WTC11 (cell line): ENCODE measurements at regions not wholly inside any gene's neighbourhood (a gene's known extent, or its start where the extent isn't known, plus 50 kb on each side); places are given as distances from the start of the nearest gene placed in this dataset.

Source experiments
- ATAC-seq: fragments of 200-7000 bp; cut with Tn5 transposase; 2 replicates; pipeline ENCODE4 v1.10.0; 2021; ENCODE audit warnings: mild to moderate bottlenecking, moderate library complexity
- CTCF ChIA-PET: fragments of 300-600 bp; sonication (Branson Sonifier 250); formaldehyde crosslinking; loops from one replicate; lab custom pipeline; 2021; ENCODE audit warnings: antibody characterized with exemption; lab: Charles Lee
- POLR2A ChIA-PET: fragments of 350-600 bp; sonication (Branson Sonifier 250); formaldehyde crosslinking; loops from one replicate; lab custom pipeline; 2021; ENCODE audit warnings: antibody characterized with exemption; lab: Charles Lee
- DNase-seq: peaks from one replicate; pipeline ENCODE4 v3.0.0; 2021; ENCODE audit warnings: low spot score
- H3K27ac Mint-ChIP-seq: 2 replicates; pipeline ENCODE4 v1.8.0; 2021; ENCODE audit warnings: mixed read lengths
- H3K27me3 Mint-ChIP-seq: 2 replicates; pipeline ENCODE4 v1.8.0; 2021; ENCODE audit warnings: low read depth, mild to moderate bottlenecking, moderate library complexity, mixed read lengths
- H3K36me3 Mint-ChIP-seq: 2 replicates; pipeline ENCODE4 v1.8.0; 2021; ENCODE audit warnings: mixed read lengths
- H3K4me1 Mint-ChIP-seq: 2 replicates; pipeline ENCODE4 v1.8.0; 2022; ENCODE audit warnings: mixed read lengths
- H3K4me3 Mint-ChIP-seq: 2 replicates; pipeline ENCODE4 v1.8.0; 2021; ENCODE audit warnings: mild to moderate bottlenecking, moderate library complexity, mixed read lengths
- H3K9me3 Mint-ChIP-seq: 2 replicates; pipeline ENCODE4 v1.8.0; 2021; ENCODE audit warnings: mixed read lengths
- ATF1 ChIP-seq: sonication (generic); formaldehyde crosslinking; IDR thresholded peaks from 2 replicates; pipeline ENCODE4 v1.8.1; 2023; ENCODE audit warnings: mild to moderate bottlenecking, moderate library complexity, missing genetic modification reagents
- E2F4 ChIP-seq: sonication (generic); formaldehyde crosslinking; IDR thresholded peaks from 2 replicates; pipeline ENCODE4 v1.8.1; 2022; ENCODE audit warnings: low read depth, mild to moderate bottlenecking, moderate library complexity, missing genetic modification reagents, borderline replicate concordance
- ELF4 ChIP-seq: sonication (generic); formaldehyde crosslinking; IDR thresholded peaks from 2 replicates; pipeline ENCODE4 v1.8.1; 2022; ENCODE audit warnings: low read depth, mild to moderate bottlenecking, moderate library complexity, missing genetic modification reagents
- EMX1 ChIP-seq: fragments of 250-450 bp; sonication (Bioruptor Pico); IDR thresholded peaks from 2 replicates; pipeline ENCODE4 v1.8.0; 2021; ENCODE audit warnings: mild to moderate bottlenecking
- ETV6 ChIP-seq: sonication (generic); formaldehyde crosslinking; IDR thresholded peaks from 2 replicates; pipeline ENCODE4 v1.8.1; 2022; ENCODE audit warnings: mild to moderate bottlenecking, missing genetic modification reagents
- FOXJ3 ChIP-seq: sonication (generic); formaldehyde crosslinking; IDR thresholded peaks from 2 replicates; pipeline ENCODE4 v1.9.0; 2021; ENCODE audit warnings: missing genetic modification reagents, mild to moderate bottlenecking, borderline replicate concordance
- FOXP4 ChIP-seq: sonication (generic); formaldehyde crosslinking; IDR thresholded peaks from 2 replicates; pipeline ENCODE4 v1.8.0; 2022; ENCODE audit warnings: mild to moderate bottlenecking, missing genetic modification reagents
- IRF1 ChIP-seq: sonication (generic); formaldehyde crosslinking; IDR thresholded peaks from 2 replicates; pipeline ENCODE4 v1.8.0; 2023; ENCODE audit warnings: missing genetic modification reagents
- MLX ChIP-seq: sonication (generic); formaldehyde crosslinking; IDR thresholded peaks from 2 replicates; pipeline ENCODE4 v1.8.1; 2023; ENCODE audit warnings: mild to moderate bottlenecking, missing genetic modification reagents, moderate library complexity
- MXD4 ChIP-seq: fragments of 250-450 bp; sonication (Bioruptor Pico); IDR thresholded peaks from 2 replicates; pipeline ENCODE4 v1.8.0; 2021; ENCODE audit warnings: mild to moderate bottlenecking, moderate library complexity, borderline replicate concordance
- NFE2L1 ChIP-seq: sonication (generic); formaldehyde crosslinking; IDR thresholded peaks from 2 replicates; pipeline ENCODE4 v1.8.1; 2023; ENCODE audit warnings: missing genetic modification reagents
- NR3C1 ChIP-seq: sonication (generic); formaldehyde crosslinking; conservative IDR thresholded peaks from 2 replicates; pipeline ENCODE4 v1.8.1; 2023; ENCODE audit warnings: low read depth, mild to moderate bottlenecking, missing genetic modification reagents
- RORB ChIP-seq: fragments of 250-450 bp; sonication (Bioruptor Pico); IDR thresholded peaks from 2 replicates; pipeline ENCODE4 v1.9.0; 2021; ENCODE audit warnings: mild to moderate bottlenecking
- USF2 ChIP-seq: sonication (generic); formaldehyde crosslinking; IDR thresholded peaks from 2 replicates; pipeline ENCODE4 v1.8.1; 2023; ENCODE audit warnings: mild to moderate bottlenecking, missing genetic modification reagents, moderate library complexity
- ZNF423 ChIP-seq: fragments of 250-450 bp; sonication (Bioruptor Pico); IDR thresholded peaks from 2 replicates; pipeline ENCODE4 v2.1.2; 2022; ENCODE audit warnings: mild to moderate bottlenecking, moderate library complexity
- ZNF671 ChIP-seq: fragments of 250-450 bp; sonication (Bioruptor Pico); IDR thresholded peaks from 2 replicates; pipeline ENCODE4 v1.8.0; 2021; ENCODE audit warnings: mild to moderate bottlenecking
- TF ChIP-seq, protein P1 (sequence below): sonication (generic); formaldehyde crosslinking; IDR thresholded peaks from 2 replicates; pipeline ENCODE4 v1.8.1; 2023; ENCODE audit warnings: mild to moderate bottlenecking, missing genetic modification reagents, borderline replicate concordance
- TF ChIP-seq, protein P2 (sequence below): sonication (generic); formaldehyde crosslinking; IDR thresholded peaks from 2 replicates; pipeline ENCODE4 v1.8.1; 2023; ENCODE audit warnings: mild to moderate bottlenecking, missing genetic modification reagents
- TF ChIP-seq, protein P3 (sequence below): fragments of 250-450 bp; sonication (Bioruptor Pico); IDR thresholded peaks from 2 replicates; pipeline ENCODE4 v1.9.0; 2021; ENCODE audit warnings: moderate library complexity, mild to moderate bottlenecking, inconsistent platforms, borderline replicate concordance
- TF ChIP-seq, protein P4 (sequence below): fragments of 250-450 bp; sonication (Bioruptor Pico); IDR thresholded peaks from 2 replicates; pipeline ENCODE4 v2.1.2; 2022; ENCODE audit warnings: mild to moderate bottlenecking, moderate library complexity

- peaks cover 10% of the 10 kb centered on the region for H3K9me3 Mint-ChIP-seq
- ChIA-PET CTCF (interaction anchor here (1.1 kb wide), 1 partner anchor 75 kb away, joined by 4 read pairs; no protein-coding TSS in a partner anchor), POLR2A (no interaction called here)
- H3K36me3 Mint-ChIP-seq: 0 out of 2 replicates have a peak, but pooled peaks cover 4% of the 10 kb centered on the region
- no peaks in the 10 kb centered on the region for H3K27me3 Mint-ChIP-seq
- no peak overlapping the region for H3K4me3 Mint-ChIP-seq
- DNase-seq: no peak
- H3K27ac Mint-ChIP-seq: no peak overlapping the region
- no peak for TF ChIP-seq ZNF423 (CRISPR knock-in tag)
- TF ChIP-seq, protein P1, sequence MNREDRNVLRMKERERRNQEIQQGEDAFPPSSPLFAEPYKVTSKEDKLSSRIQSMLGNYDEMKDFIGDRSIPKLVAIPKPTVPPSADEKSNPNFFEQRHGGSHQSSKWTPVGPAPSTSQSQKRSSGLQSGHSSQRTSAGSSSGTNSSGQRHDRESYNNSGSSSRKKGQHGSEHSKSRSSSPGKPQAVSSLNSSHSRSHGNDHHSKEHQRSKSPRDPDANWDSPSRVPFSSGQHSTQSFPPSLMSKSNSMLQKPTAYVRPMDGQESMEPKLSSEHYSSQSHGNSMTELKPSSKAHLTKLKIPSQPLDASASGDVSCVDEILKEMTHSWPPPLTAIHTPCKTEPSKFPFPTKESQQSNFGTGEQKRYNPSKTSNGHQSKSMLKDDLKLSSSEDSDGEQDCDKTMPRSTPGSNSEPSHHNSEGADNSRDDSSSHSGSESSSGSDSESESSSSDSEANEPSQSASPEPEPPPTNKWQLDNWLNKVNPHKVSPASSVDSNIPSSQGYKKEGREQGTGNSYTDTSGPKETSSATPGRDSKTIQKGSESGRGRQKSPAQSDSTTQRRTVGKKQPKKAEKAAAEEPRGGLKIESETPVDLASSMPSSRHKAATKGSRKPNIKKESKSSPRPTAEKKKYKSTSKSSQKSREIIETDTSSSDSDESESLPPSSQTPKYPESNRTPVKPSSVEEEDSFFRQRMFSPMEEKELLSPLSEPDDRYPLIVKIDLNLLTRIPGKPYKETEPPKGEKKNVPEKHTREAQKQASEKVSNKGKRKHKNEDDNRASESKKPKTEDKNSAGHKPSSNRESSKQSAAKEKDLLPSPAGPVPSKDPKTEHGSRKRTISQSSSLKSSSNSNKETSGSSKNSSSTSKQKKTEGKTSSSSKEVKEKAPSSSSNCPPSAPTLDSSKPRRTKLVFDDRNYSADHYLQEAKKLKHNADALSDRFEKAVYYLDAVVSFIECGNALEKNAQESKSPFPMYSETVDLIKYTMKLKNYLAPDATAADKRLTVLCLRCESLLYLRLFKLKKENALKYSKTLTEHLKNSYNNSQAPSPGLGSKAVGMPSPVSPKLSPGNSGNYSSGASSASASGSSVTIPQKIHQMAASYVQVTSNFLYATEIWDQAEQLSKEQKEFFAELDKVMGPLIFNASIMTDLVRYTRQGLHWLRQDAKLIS (CRISPR knock-in tag): no peak
- TF ChIP-seq FOXJ3: no peak
- no peak for TF ChIP-seq NFE2L1 (CRISPR knock-in tag)
- TF ChIP-seq, all 79 proteins: peak for 0
- ATAC-seq: no peak
- peaks cover 10% of the 10 kb centered on the region; the same call in 1 of the 2 replicates for H3K4me1 Mint-ChIP-seq
Measured at GRCh38 chr4:156038772-156039171, 85.1 kb upstream of the CTSO start.

GRCh38 chr4:156036496-156036895 lies 82.8 kb upstream of the CTSO start:
- H3K36me3 Mint-ChIP-seq: no peaks in the 10 kb centered on the region
- H3K4me3 Mint-ChIP-seq: no peak overlapping the region
- H3K9me3 Mint-ChIP-seq: peaks cover 7% of the 10 kb centered on the region; the same call in 1 of the 2 replicates
- POLR2A ChIA-PET: no interaction called here
- H3K27ac Mint-ChIP-seq: no peak overlapping the region
- DNase-seq (no peak), ATAC-seq (no peak)
- peaks cover 10% of the 10 kb centered on the region; the same call in 1 of the 2 replicates for H3K4me1 Mint-ChIP-seq
- no peaks in the 10 kb centered on the region for H3K27me3 Mint-ChIP-seq
- CTCF ChIA-PET: no interaction called here
- TF ChIP-seq USF2 (CRISPR knock-in tag) (no peak), NR3C1 (no peak), EMX1 (CRISPR knock-in tag) (no peak), RORB (no peak), MLX (no peak), ETV6 (CRISPR knock-in tag) (no peak), ZNF671 (CRISPR knock-in tag) (no peak), ELF4 (no peak), IRF1 (CRISPR knock-in tag) (no peak), ATF1 (CRISPR knock-in tag) (no peak), FOXP4 (CRISPR knock-in tag) (no peak), E2F4 (CRISPR knock-in tag) (no peak), MXD4 (CRISPR knock-in tag) (no peak)
- TF ChIP-seq, protein P2, sequence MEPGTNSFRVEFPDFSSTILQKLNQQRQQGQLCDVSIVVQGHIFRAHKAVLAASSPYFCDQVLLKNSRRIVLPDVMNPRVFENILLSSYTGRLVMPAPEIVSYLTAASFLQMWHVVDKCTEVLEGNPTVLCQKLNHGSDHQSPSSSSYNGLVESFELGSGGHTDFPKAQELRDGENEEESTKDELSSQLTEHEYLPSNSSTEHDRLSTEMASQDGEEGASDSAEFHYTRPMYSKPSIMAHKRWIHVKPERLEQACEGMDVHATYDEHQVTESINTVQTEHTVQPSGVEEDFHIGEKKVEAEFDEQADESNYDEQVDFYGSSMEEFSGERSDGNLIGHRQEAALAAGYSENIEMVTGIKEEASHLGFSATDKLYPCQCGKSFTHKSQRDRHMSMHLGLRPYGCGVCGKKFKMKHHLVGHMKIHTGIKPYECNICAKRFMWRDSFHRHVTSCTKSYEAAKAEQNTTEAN (CRISPR knock-in tag): no peak
- TF ChIP-seq, protein P3, sequence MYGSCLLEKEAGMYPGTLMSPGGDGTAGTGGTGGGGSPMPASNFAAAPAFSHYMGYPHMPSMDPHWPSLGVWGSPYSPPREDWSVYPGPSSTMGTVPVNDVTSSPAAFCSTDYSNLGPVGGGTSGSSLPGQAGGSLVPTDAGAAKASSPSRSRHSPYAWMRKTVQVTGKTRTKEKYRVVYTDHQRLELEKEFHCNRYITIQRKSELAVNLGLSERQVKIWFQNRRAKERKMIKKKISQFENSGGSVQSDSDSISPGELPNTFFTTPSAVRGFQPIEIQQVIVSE: no peak
- TF ChIP-seq, protein P4, sequence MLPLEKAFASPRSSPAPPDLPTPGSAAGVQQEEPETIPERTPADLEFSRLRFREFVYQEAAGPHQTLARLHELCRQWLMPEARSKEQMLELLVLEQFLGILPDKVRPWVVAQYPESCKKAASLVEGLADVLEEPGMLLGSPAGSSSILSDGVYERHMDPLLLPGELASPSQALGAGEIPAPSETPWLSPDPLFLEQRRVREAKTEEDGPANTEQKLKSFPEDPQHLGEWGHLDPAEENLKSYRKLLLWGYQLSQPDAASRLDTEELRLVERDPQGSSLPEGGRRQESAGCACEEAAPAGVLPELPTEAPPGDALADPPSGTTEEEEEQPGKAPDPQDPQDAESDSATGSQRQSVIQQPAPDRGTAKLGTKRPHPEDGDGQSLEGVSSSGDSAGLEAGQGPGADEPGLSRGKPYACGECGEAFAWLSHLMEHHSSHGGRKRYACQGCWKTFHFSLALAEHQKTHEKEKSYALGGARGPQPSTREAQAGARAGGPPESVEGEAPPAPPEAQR: no peak
